HG03342 (cell line): ENCODE measurements at regions not wholly inside any gene's neighbourhood (a gene's known extent, or its start where the extent isn't known, plus 50 kb on each side); places are given as distances from the start of the nearest gene placed in this dataset.
"Not testable (repeated sequence)": the region's sequence is repeated elsewhere in the genome, so short reads cannot be mapped to it uniquely, and the experiment has no call there.

Experiments used
- ATAC-seq: cut with Tn5 transposase; IDR thresholded peaks from one replicate; pipeline ENCODE4 v1.9.1; 2021; ENCODE audit warnings: mild to moderate bottlenecking, moderate library complexity; ENCODE audit not compliant: unreplicated experiment

DNA sequence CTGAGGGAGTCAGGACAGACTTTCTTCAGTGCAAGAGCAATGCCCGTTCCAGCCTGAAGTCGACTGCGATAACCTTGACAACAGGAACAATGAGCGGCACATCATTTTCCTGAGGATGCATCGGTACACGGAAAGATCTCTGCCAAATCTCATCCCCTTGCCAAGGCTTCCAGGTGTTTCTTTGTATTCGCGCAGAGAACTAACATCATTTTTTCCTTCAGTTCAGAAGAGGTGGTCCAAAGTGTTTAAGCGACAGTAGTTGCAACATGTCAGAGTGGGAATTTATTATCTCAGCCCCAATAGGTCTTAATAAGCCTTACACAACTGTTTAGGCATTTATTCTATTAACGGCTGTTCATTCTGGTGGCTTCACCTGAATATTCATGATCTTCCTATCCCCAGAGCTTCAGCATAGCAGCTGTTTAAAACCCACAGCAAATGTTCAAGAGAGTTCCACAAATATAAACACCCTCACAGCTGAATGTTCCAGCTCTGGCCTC lies 129.7 kb upstream of the NFIA start:
- no peak for ATAC-seq

DNA sequence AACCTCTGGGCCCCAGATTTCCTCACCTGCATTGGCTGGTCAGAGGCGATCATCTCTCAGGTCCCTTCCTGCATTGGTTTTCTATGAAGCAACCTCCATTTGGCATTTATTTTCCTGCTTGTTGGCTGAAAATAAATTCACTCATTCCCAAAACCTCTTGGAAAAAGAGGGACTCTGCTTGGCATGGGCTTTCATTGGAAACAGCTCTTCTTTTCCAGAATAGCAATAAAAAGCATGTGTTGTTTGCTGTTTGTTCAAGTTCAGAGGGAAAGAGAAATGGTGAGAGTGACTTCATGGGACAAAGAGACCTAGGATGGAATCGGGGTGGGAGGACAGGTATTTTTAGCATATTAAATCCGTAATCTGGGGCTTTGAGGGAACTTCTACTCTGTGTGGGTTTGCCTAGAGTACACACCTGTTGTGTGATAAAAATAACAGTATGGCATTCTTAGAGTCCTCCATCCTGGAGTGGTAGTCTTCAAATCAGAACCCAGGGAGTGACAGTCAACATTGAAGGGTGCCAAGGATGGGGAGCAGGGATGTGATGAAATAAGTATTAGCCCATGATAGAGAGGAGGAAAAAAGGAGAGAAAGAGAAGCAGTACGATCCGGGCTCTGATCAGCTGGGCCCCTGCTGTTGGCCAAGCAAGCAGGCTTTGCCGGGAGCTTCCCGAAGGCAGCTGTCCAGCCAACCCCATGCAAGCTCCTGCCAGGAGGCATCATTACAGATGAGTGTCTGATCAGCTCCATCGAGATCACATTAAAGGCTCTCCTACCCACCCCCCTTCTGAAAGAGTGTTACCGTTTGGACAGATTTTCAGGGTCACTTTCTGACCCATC lies 131.9 kb upstream of the NFIA start:
- ATAC-seq: no peak

- no peak for ATAC-seq
Observed at GRCh38 chr1:60949826-60950197, 132.5 kb upstream of the NFIA start.

DNA sequence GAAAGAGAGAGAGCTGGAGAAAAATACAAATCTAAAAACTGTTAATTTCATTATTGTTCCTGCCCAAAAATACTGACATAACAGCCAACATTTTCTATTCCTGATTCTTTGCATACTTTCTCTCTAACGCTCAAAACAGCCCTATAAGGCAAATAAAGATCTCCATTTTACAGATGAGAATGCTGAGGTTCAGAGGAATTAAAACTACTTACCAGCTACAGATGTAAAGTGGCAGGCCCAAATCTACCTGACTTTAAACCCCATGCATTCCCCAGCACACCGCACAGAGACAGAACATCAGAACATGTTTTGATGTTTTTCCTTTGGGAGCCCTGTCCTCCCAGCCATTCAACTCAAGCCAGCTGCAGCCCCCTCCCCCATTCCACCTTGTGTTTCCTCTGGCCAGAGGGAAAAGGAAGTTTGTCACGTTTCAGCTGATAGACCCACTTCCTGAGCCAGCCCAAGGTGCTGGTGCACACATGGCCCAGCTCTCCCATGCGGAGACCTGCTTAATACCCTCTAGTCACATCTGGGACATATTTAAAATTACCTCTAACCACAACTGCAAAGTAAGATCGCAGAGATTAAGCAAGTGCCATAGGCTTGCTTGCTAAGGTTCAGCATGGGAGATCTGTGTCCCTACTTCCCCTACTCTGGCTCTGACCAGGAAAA lies 133.1 kb upstream of the NFIA start:
- no peak for ATAC-seq

DNA sequence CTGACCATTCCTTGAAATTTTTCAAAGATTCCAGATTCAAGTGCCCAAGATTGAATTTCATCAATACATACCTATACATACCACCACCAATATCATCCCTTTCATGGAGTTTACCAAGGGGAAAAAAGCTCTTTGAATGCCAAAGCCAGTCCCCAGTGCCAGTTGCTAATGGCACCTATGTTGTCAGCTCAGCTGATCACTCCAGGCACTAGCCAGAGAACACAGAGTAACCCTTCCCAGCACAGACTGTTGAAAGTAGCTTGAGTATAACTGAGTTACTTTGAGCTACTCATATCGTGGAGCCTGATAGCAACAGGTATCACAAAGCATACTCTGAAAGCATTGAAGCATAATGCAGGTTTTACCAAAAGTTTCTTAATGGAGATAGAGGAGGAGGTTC lies 133.9 kb upstream of the NFIA start:
- no peak for ATAC-seq

DNA sequence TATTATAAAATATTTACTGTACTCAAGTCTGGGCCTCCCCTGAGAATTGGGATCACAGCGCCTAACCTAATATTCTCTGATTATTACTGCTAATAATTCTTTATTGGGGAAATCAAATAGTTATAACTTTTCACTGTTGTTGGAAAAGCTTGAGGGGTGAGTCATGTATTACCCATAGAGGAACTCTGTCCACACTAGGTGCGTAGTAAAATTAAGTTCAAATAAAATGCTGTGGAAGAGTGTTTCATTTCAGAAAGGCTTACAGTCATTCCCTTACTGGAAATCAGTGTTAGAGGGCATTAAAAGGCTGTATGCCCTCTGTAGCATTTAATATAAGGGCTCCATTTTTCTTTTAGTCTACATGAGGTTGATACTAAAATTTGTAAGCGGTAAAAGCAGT lies 135.0 kb upstream of the NFIA start:
- ATAC-seq: no peak

- ATAC-seq: no peak
Observed at GRCh38 chr1:60942896-60943638, 139.3 kb upstream of the NFIA start.

DNA sequence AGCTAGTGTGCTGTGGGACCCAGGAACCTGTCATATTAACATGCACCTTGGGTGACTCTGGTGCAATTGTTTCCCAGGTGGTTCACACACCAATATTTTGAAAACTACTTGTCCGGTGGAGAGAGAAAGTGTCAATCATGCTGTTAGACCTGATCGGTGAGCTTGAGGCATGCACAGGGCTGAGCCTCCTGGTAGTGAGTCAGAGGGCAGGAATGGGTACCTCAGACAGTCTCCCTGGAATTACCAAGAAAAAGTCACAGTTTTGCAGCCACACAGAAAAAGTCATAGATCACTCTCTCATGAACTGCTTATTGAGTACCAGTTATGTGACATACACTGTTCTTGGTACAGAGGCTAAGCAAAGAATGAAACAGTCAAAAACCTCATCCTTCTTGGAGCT lies 140.1 kb upstream of the NFIA start:
- no peak for ATAC-seq

DNA sequence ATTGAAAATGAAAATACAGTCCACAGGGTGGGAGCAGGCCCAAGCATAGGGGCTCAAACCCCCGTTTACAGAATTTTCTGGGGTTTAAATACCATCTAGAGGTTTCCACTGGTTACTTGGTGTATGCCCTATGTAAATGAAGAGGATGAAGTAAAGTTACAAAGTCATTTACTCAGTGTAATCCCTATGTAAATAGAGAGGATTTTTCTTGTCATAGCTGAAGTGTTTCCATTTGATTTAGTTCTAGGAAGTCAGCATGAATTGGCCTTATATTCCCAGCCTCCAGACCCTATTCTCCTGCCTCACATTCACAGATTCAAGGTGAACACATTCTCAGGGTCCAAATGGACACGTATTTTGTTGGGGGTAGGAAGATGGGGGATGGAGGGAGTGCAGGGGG lies 141.7 kb upstream of the NFIA start:
- ATAC-seq: not testable (repeated sequence)

- ATAC-seq: no peak
Observed at GRCh38 chr1:60937720-60938119, 144.6 kb upstream of the NFIA start.

DNA sequence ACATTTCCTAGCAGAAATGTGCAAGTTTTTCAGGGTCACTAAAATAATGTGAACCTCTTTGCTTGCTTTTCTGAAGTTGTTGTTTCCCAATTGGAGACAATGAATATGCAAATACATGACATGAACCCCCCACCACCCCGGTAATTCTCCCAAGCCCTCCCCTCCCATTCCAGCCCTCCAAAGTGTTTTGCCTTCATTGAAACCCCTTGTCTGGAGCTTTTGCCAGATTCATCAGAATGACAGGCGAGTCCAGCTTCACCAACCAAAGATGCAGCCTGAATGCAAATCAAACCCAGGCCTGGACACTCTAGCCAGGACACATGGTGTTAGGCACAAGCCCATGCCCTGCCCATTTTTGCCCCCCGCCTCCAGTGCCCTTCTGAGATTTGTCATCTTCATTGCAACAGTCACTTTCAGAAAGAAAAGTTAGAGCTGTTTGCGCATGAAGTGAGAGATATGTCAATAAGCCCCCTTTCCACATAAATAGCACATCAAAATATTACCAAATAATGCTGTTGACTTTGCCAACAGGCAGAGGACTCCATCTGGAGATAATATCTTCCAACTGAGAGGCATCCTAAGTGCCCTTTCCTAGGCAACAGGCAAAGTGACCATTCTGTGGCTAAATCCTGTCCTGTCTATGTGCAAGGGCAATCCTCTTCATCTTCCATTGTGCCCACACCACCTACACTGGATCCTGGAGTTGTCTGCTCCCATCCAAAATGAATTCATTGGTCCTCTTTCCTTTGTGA lies 145.6 kb upstream of the NFIA start:
- ATAC-seq: no peak

GRCh38 chr1:60936163-60936562 lies 146.2 kb upstream of the NFIA start:
- no peak for ATAC-seq

- ATAC-seq: no peak
Observed at GRCh38 chr1:60935599-60936110, 146.7 kb upstream of the NFIA start.

DNA sequence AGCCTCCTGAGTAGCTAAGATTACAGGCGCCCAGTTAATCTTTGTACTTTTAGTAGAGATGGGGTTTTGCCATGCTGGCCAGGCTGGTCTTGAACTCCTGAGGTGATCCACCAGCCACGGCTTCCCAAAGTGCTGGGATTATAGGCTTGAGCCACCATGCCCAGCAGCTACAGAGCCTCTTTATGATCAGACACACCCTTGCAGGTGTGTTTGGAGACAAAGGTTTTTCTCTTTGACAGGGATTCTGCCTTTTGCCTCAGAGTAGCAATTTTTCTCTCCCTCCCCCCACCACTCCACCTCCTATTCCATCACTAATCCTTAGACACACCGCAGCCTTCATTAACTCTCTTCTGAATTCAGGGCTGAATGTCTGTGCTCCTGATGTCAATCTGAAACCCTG lies 152.2 kb upstream of the NFIA start:
- ATAC-seq: no peak

DNA sequence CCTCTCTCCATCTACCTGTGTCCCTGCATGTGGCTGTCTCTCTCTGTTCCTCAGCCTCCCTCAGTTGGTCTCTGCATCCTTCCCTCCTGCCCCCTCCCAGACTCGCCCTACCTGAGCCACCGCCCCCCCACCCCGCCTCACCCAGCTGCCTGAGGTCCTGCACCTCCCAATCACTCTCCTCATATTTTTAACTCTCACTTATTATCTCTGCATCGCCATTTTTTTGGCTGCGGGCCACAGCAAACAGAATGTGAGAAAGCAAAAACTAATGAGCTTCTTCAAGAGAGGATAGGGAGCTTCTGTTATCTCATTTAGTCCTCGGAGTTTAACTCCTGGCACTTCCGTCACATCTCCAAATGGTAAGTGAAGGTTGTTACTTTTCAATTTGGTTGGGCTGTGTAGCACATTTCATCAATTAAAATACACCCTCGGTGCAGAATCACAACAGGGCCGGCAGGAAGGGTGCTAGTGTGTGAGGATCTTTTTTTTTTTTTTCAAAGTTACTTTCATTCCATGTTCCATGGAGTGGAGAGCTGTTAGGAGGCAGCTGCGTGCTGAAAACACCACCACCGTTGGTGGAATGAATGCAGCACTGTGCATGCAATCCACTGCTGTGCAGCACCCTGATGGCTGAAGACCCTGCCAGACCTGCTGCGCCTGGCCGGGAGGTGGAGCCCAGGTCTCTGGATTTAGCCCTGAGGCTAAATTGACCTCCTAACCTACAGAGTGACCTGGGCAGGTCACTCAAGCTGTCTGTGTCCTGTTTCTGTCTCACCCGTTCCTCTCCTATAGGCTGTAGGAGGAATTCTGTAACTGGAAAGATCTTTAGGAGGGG lies 157.2 kb upstream of the NFIA start:
- no peak for ATAC-seq

GRCh38 chr1:60924165-60924564 lies 158.2 kb upstream of the NFIA start:
- no peak for ATAC-seq

GRCh38 chr1:60923389-60924087 lies 158.8 kb upstream of the NFIA start:
- no peak for ATAC-seq

DNA sequence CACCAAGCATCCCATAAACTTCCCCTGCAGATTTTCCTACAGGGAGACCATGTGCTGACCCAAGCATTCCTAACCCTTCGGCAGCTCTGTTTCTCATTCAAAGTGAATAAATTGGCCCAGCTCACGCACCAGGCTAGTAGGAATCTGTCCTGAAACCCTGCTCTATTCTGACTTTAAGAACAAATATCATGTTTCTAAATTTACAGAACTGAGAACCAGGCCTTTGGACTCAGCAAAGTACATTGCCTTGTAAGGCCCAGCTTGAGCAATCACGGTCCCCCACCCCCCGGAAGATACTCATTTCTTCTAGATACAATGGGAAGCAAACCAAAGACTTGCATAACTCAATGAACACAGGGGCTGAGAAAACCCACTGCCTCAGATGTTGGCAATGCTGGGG lies 160.1 kb upstream of the NFIA start:
- ATAC-seq: no peak

DNA sequence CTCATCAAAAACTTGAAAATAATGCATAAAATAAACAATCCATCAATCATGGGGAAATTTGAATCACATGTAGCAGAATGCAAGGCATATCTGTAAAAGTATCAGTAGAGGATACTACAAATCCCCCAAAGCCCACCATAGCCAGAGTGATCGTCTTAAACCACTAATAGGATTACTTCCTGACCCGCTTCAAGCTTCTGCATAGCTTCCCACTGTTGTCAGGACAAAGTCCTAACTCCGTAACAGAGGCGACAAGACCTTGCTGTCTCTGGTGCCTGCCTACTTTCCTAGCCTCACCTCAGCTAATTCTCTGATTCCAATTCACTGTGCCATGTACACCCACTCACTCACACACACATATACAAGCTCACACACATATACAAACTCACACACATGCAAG lies 161.2 kb upstream of the NFIA start:
- ATAC-seq: no peak
